HG02623 (cell line): ENCODE measurements at regions not wholly inside any gene's neighbourhood (a gene's known extent, or its start where the extent isn't known, plus 50 kb on each side); places are given as distances from the start of the nearest gene placed in this dataset.

Source experiments
- ATAC-seq: cut with Tn5 transposase; IDR thresholded peaks from one replicate; pipeline ENCODE4 v1.9.1; 2021; ENCODE audit warnings: moderate library complexity; ENCODE audit not compliant: unreplicated experiment

DNA sequence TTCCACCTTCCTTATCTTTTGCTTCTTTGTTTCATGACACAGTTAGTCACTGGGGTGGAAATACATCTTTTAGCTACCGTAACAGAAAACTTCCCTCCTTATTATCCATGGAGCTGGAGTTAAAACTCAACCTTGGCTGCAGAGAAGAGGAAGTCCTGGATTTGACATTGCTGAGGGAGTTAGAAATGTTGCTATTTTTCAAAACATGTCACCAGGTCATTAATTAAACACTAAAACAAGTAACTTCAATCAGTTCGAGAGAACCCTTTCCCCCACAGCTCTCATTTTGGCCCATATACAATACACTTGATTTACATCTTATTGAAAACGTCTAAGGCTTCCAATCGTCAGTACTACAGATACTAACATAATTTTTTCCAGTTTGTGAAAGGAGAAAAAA, 237.9 kb upstream of the CD180 start:
- no peak for ATAC-seq

DNA sequence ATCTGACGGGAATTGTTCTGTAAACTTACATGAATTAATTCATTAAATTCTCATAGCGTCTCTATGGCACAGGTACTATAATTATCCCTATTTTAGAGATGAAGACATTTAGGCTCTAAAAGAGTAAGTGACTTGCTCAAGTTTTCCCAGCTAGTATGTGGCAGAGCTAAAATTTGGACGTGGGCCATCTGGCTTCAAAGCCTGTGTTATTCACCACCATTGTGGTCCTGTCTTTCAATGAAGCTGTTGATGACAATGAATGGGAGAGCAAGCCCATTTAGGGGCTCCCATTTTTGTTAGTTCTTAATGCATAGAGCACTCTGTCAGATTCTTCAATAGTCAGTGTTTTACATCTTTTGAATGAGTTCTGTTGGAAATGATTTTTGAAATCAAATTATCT, 236.0 kb upstream of the CD180 start:
- no peak for ATAC-seq

DNA sequence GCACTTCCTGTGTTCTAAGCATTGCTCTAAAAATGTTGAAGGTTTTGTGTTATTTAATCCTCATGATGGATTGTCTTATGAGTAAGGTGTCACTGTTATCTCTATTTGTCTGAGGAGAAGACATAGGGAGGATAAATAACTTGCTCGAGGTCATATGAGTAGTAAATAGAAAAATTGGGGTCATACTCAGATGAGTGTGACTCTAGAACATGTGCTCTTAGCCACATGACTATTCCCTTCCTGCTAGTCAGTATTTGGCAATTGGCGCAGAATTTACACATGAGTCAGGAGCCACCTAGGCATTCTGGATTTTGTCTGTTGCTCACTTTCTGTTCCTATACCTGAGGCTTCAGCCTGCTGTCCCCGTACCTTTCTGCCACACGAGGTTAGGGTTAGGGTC, 234.6 kb upstream of the CD180 start:
- no peak for ATAC-seq

DNA sequence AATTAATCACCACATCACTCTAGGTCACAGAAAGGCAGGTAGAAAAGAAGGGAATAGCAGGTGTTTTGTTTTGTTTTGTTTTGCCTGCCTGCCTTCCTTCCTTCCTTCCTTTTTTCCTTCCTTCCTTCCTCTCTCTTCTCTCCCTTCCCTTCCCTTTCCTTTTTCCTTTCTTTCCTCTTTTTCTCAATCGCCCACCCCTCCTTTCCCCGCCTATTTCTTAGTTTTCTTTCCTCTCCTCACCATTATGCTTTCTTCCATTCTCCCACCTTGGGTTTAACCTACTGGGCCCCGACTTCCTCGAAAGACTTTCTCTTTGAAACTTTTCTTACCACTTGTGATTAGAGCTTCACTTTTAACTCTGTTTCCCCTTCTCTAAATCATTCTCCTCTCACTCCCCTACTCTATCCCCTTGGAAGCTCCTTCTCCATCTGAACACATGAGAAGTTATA, 231.3 kb upstream of the CD180 start:
- no peak for ATAC-seq

DNA sequence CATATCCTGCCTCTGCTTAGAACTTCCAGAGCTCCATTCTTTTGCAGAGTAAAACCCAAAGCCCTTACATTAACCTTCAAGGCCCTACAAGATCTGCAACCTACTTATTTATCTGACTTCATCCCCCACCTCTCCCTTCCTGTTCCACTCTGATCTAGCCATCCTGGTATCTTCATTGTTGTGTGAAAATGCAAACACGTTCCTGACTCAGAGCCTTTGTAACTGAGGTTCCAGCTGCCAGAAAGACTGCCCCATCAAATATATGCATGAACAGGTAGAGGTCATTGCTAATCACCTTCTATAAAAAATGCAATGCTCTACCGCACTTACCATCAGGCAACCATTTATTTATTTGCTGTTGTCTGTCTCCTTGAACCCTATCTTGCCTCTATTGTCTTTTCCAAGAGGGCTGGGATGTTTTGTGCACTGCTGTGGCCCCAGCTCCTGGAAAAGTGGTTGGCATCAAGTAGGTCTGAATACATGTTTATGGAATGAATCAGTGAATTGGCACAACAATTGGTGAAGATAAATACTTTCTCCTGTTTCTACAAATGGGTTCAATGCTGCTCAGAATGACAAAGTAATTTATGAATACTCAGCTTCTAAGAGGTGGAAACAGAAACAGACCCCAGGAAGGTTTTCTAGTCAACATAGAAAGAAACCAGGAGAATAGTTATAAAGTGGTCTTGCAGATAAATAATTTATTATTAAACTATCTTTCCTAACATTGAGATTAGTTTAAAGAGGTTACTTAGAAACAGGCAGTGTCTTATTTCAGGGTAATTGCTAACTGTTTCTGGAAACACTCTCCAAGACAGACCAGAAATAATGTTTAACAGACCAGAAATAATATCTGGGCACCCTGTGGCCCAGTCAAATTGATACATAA, 230.6 kb upstream of the CD180 start:
- ATAC-seq: no peak

DNA sequence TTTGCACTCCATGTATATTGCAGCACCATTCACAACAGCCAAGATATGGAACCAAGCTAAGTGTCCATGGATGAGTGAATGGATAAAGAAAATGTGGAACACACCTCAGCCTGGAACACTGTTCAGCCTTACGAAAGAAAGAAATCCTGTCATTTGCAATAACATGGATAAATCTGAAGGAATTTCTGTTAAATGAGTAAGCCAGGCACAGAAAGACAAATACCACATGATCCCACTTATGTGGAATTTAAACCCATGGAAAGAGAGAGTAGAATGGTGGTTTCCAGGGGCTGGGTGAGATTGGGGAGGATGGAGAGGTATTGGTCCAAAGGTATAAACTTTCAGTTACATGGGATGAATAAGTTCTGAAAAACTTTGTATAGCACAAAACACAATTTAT, 228.9 kb upstream of the CD180 start:
- ATAC-seq: no peak

DNA sequence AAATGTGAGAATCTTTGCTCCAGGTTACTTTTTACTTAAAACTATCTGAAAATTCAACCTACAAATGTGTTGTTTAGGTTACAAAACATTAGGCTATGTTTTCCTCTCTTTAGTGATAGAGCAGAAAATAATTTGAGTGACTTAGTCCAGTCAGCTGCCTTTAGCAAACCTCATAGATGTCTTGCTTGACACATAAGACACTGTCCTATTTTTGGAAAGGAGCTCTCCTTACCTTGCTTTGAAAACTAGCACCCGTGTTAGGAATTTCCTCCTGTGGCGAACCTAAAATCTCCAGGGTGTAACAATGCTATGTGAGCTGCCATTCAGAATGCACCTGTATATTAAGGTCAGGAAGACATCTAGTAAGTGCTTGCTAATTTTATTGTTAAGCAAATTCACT, 221.2 kb upstream of the CD180 start:
- ATAC-seq: no peak

DNA sequence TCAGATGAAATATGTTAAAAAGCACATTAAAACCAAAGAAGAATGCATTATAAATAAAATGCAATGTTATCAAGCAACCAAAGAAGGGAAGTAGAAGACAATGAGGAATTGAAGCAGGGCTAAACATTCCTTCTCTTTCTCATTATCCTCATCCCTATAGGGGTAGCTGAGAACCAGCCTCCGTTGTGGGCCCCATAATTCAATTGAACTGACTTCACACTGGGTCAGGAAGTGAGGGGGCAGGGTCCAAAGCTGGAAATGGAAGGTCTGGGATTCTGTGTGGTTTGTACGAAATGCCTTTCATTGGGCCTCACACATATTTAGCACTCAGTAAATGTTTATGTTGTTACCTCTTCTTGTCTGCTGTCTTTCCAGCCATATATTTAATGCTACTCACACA, 220.4 kb upstream of the CD180 start:
- ATAC-seq: no peak

DNA sequence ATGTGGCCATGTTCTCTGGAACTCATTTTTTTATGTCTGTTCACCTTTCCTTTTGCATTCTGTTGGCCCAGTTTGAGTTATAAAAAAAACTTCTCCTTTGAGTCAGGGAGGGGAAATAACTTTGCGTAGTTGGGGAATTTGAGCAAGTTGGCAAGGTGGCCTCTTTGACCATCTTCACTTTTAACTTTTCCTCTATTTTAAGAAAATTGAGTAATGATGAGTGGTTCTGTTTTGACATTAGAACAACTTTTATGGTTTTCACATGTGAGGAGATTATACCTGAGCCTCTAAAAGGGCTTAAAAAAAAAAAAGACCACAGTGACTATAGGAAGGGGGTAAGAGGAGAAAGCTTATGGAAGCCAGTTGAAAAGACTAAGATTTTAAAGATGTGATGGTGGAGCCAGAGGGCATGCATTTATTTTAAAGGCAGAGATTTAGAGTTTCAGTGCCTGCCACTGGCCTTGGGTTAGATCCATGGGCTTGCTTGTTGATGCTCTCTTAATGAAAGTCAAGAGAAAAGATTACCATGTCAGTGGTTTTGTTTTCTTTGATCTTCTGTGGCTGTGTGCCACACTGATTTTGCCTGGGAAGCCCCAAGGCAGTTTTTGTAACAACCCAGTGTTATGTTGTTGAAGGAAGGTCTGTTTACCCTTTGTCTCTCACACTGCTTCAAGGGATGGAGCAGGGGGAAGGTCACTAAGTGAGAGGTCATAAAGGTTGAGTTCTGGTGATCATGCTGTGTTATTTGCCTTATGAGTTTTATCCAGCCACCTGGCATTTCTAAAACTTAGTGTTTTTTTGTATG, 219.7 kb upstream of the CD180 start:
- ATAC-seq: no peak

DNA sequence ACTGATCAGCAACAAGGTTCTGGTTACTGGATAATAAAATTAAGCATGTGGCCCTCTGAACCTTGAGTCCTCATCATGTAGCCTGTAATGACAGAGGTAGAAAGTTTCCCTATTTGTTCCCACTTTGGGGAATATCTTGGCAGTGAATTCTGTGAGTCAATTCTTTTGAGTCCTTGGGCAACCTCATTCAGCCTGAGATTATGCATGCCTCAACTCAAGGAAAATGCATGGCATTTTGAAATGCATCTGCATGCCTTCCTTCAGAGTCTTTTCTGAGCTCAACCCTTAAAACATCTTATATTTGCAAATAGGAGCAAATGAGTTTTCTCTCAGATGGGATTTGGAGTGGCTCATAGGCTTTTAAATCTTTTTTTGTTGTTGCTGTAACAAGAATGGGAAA, 218.1 kb upstream of the CD180 start:
- no peak for ATAC-seq

DNA sequence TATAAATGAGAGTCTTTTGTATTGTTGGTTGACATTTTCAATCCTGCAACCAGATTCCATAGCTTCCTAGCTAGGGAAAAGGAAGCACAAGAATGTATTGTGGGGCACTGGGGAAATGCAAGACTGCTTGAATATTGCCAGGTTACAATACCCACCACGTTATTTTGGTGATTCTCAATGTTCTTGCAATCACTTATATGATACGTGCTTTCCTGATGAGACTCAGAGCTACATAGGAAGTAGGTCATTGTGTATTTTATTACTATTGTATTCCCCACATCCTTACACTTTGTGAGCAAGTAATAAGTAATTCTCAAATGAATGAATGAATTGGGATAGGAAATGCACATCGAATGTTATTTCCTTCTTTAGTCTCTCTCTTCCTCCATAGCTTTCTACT, 217.1 kb upstream of the CD180 start:
- ATAC-seq: no peak

DNA sequence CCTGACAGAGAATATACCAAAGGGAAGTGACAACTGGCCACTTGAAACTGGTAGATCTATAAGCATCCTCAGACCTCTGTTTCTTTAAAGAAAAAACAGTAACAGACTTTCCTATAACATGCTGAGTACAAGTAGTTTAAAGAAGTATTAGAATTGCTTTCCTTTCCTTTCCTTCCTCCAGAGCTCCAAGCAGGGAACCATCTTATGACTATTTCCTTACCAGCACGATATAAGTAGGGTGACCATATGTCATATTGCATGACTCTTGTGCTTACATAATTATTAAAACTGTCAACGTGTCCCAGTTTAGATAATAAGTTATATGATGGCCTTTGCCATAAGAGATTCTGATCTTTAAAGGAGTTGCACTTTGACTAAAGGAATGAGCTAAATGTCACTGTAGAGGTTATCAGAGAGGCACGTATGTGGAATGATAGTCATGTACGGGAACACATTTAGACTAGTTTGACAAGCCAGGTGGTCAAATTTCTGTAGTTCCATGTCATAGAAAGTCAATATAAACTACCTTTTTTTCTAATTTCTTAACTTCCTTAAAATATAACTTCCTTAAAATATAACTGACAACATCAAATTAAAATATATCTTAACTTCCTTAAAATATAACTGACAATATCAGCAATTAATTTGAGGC, 212.7 kb upstream of the CD180 start:
- ATAC-seq: no peak

DNA sequence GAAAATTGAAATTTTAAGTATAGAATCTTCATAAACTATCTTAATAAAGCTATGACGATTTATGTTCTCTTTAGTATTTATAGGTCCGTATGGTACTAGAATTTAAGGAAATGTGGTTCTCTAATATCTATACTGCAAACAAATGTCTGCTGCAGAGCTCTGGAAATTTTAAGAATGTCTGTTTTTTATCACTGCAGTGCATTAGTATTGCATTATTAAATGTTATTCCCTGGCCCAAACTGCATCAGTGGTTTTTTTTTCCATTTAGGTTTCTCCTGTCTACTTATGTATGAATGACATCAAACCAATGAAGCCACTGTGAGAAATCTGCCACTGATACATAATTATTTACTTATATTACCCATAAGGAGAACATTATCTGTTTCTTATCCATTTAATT, 211.4 kb upstream of the CD180 start:
- ATAC-seq: no peak

DNA sequence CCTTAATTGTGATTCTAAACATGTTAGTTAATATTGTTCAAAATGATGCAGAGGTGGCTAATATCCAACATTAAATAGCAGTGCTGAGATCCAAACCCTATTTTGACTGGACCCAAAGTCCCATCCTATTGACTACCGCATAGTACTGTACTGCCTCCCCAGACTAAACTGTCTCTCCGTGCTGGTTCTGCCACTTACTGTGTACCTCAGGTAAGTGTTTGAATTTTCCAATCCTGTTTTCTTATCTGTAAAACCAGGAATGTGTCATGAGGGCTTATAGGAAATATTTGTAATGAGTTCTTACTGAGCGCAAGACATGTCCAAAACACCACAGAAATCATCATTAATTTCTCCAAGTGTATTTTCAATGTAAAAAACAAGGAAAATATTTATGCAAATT, 209.2 kb upstream of the CD180 start:
- no peak for ATAC-seq

DNA sequence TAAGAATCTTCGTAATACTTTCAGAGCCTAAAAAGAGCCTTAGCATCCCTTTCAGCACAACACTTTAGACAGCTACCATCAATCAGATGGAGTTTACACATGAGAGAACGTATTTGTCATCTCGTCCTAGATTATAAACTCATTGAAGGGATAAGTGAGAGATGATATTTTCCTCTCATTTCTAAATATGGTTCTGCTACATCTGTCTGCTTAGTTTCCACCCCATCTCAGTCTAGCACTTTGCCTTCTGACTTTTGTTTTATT, 208.4 kb upstream of the CD180 start:
- no peak for ATAC-seq

DNA sequence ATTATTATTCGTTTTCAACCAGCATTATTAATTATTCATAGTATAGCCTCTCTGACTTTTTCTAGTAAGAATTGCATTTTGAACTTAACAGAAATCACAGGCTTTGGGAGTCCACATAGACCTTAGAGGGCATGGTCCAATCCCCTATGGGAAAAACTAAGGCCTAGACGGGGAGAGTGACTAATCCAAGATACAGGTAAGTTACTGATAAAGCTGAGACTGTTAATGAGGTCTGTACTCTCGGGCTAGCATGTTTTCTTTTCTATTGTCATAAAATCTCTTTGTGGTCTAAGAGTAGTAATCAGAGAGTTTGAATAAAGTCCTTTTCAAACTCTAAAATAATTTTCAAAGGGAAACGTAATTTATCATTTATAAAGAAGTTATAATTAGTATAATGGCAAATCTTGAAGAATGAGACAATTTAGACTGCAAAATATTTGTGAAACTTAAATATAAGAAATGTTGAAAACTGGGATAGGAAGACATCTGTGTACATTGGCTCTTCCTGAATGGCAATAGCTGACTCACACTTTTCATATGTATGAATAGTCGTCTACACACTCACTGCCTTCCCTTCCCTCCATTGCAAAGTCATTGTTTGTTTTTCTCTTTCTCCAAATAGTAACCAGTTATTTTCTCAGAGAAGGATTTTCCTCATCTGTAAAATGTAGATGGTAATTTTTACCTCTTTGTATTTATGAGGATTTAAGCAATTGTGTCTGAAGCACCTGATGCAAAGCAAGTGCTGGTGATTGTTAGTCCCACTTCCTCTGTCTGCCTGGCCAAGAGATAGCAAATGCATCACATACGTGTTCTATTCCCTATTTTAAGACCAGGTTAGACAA, 207.9 kb upstream of the CD180 start:
- no peak for ATAC-seq

DNA sequence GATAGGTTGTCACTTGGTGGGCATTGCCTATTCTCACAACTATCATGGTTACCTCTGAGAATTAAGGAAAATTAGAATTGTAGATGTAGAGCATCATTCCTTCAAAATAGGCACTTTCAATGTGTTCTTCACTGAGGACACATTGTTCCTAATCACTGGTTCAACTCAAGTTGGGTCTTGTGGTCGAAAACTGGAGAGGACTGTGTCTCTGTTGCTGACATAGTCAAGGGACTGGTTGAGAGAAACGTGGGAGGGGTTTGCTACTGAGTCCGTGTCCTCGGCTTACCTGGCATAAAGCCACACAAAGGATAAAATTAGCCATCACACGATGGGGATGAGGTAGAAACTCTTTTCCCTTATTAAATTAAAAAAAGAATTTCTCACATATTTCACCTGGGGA, 205.9 kb upstream of the CD180 start:
- ATAC-seq: no peak

DNA sequence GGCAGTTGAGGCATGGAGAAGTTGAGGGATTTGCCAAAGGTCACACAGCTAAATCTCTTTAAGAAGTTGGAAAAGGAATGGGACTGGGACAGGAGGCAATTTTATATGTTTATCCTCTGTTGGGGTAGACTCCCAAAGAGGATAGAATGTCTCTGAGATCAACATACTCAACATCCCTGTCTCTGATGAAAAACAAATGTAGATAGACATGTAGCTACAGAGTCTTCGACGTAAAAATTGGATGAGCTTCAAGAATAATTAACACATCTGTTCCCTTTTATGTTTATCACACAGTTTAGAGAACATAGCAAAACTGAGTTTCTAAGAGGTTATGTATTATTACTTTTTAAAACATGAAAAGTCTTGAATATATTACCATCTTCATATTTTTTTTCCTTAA, 204.6 kb upstream of the CD180 start:
- ATAC-seq: no peak

DNA sequence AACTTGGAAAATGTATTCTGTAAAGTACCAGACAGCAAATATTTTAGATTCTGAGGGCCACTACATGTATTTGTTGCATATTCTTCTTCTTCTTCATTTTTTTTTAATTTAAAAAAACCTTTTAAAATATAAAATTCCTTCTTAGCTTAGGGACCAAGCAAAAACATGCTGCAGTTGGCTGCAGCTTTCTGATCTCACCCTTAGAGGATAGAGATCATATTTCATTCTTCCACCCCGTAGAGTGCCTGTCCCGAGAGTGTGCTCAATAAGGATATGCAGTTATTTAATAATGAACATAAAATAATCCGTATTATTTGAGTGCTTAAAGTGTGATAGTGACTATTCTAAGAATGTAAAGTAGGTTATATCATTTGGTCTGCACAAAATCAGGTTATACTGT, 204.2 kb upstream of the CD180 start:
- ATAC-seq: no peak

DNA sequence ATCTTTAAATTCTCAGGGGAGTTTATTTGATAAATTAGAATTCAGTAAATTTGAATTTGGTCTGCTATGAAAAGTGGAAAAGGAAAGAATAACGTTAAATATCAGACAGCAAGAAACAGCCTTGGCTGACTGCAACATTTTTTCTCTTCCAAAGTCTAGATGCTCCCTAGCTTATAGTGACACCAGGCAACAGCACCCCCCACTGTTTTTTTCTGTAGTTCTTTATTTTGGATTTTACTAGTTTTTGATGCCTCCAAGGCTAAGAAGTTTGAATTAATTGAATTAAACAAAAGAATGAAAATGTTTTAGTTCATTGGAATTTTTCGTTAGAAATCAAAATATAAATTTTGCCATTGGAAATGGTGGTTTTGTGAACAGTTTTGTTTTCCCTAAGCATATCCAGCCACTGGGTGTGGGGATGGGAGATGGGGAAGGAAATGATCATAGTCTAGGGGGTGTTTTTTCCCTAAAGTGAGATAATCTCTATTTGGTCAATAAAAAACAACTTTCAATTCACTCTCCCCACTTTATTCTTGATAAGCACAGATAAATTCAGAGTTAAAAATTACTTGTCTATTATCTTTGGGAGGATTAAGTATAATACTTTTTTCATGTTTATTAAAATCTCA, 199.3 kb upstream of the CD180 start:
- ATAC-seq: no peak

DNA sequence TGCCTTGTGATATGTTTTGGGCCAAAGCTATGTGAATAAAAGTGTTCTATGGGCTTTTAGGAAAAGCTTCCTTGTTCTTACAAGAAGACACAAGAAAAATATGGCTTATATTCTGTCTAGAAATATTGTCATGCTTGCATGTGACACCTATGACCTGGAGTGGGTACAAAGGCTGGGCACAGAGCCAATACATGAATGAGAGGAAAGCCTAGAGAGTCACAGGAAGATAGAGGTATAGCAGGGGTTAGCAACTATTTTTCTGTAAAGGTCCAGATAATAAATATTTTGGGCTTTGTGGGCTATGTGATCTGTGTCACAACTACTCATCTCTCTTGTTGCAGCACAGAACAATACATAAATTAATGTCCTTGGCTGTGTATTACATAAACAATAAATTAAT, 196.6 kb upstream of the CD180 start:
- ATAC-seq: no peak
